ENCODE measurements at regions not wholly inside any gene's neighbourhood (a gene's known extent, or its start where the extent isn't known, plus 50 kb on each side); places are given as distances from the start of the nearest gene placed in this dataset.

DNA sequence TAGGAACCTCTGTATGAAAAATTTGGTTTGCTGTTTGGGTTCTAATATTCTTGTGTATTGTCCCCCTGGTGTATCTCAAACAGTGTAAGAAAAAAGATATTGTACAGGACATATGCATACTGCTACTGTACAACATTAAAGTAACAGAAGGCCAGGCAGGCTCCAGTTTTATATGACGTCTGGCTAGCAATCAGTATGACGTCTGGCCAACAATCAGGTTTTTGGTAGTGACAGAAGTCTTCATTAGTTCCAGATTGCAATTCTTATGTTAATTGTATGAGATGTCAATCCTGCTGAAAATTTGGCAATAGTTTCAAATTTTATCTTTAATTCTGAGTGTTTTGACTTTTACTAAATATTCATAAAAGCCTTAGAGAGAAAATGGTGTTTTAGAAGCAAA lies 67.9 kb upstream of the KCND2 start:
- TF ChIP-seq POLR2A (IDR thresholded peaks at IDR 0.05; ENCODE audit: low read depth, low read length) (no peak), TAF1 (IDR thresholded peaks at IDR 0.05; ENCODE audit: low read depth, low read length) (no peak)
